ENCODE measurements at regions not wholly inside any gene's neighbourhood (a gene's known extent, or its start where the extent isn't known, plus 50 kb on each side); places are given as distances from the start of the nearest gene placed in this dataset.
"Not testable (repeated sequence)": the region's sequence is repeated elsewhere in the genome, so short reads cannot be mapped to it uniquely, and the experiment has no call there.

- DNase-seq (ENCODE audit: low read depth) = no peak
- no peak overlapping the region for H3K4me3 ChIP-seq (ENCODE audit: low read depth, low read length)
- no peak for TF ChIP-seq CTCF (IDR thresholded peaks at IDR 0.05; ENCODE audit: control insufficient read depth, extremely low read depth, insufficient read depth)
These were observed 205.6 kb downstream of the TUSC1 start for GRCh38 chr9:25472681-25473080.

GRCh38 chr9:25472085-25472607 is 206.1 kb downstream of the TUSC1 start:
- H3K4me3 ChIP-seq (ENCODE audit: low read depth, low read length) = no peak overlapping the region
- no peak for DNase-seq (ENCODE audit: low read depth)
- no peak for TF ChIP-seq CTCF (IDR thresholded peaks at IDR 0.05; ENCODE audit: control insufficient read depth, extremely low read depth, insufficient read depth)

GRCh38 chr9:25461416-25461815 is 216.8 kb downstream of the TUSC1 start:
- no peak overlapping the region for H3K4me3 ChIP-seq (ENCODE audit: low read depth, low read length)
- no peak for DNase-seq (ENCODE audit: low read depth)
- TF ChIP-seq CTCF (IDR thresholded peaks at IDR 0.05; ENCODE audit: control insufficient read depth, extremely low read depth, insufficient read depth) = no peak

- no peak for TF ChIP-seq CTCF (IDR thresholded peaks at IDR 0.05; ENCODE audit: control insufficient read depth, extremely low read depth, insufficient read depth)
- H3K4me3 ChIP-seq (ENCODE audit: low read depth, low read length) = no peak overlapping the region
- DNase-seq (ENCODE audit: low read depth) = no peak
These were observed 224.4 kb downstream of the TUSC1 start for GRCh38 chr9:25453875-25454274.

- no peak for TF ChIP-seq CTCF (IDR thresholded peaks at IDR 0.05; ENCODE audit: control insufficient read depth, extremely low read depth, insufficient read depth)
- H3K4me3 ChIP-seq (ENCODE audit: low read depth, low read length) = no peak overlapping the region
- DNase-seq (ENCODE audit: low read depth) = no peak
These were observed 228.7 kb downstream of the TUSC1 start for GRCh38 chr9:25449503-25449902.

GRCh38 chr9:25445721-25446120 is 232.5 kb downstream of the TUSC1 start:
- not testable (repeated sequence) for DNase-seq (ENCODE audit: low read depth)

GRCh38 chr9:25442526-25442925 is 235.7 kb downstream of the TUSC1 start:
- DNase-seq (ENCODE audit: low read depth) = no peak
- no peak for TF ChIP-seq CTCF (IDR thresholded peaks at IDR 0.05; ENCODE audit: control insufficient read depth, extremely low read depth, insufficient read depth)

More at GRCh38 chr9:25445721-25446120, 232.5 kb downstream of the TUSC1 start:
- not testable (repeated sequence) for H3K4me3 ChIP-seq (ENCODE audit: low read depth, low read length)

More at GRCh38 chr9:25442526-25442925, 235.7 kb downstream of the TUSC1 start:
- no peak overlapping the region for H3K4me3 ChIP-seq (ENCODE audit: low read depth, low read length)

Data from LNCaP clone FGC (cell line).